ENCODE measurements at regions not wholly inside any gene's neighbourhood (a gene's known extent, or its start where the extent isn't known, plus 50 kb on each side); places are given as distances from the start of the nearest gene placed in this dataset.

DNA sequence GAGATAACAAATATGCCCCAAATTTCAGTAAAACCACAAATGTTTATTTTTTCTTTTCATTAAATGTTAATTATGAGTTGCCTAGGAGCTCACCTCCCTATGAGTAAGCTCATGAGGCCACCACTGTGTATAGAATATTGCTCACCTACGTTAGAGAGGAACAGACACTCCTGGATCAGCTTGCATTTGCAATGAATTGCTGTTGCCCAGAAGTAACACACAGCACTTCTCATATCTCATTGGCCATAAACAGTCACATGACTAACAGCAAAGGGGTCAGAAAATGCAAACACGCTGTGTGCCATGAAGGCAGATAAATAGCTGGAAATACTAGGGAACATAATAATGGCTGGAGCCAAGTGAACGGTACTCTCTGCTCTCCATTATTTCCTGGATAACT, 89.0 kb upstream of the GALNT5 start:
- Histone ChIP-seq H3K4me1 (ENCODE audit: control insufficient read depth, insufficient read depth, low read length, poor library complexity, severe bottlenecking) (no peaks in the 10 kb centered on the region), H3K27ac (ENCODE audit: low read depth, low read length, severe bottlenecking) (no peak overlapping the region), H3K4me3 (ENCODE audit: extremely low read depth, insufficient read depth, low read length, poor library complexity, severe bottlenecking) (no peak overlapping the region), H3K36me3 (ENCODE audit: control insufficient read depth, insufficient read depth, low read length) (no peaks in the 10 kb centered on the region), H3K9me3 (ENCODE audit: control insufficient read depth, low read length) (peaks cover 5% of the 10 kb centered on the region)
- 80 to 100% methylated on average over 1 of the region's 3 CpGs for WGBS, 2 experiments (ENCODE audit: insufficient coverage in 2 of 2)

DNA sequence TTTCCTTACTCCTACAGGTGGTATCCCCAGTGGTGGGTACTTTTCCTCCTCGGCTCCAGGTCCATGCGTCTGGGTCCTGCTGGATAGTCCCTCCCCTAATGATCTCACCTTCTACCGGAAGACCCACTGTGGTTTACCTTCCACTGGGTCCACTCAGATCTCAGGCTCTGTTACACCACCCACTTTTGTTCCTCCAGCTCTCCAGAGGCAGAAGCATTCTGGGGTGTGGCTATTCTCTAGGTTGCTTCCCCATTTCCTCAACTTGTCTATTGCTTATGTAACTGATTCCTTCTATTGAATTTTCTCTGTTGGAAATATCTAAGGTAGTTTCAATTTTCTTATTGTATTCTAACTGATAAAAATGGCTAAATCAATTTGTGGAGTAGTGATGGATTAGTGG, 87.6 kb upstream of the GALNT5 start:
- Histone ChIP-seq H3K36me3 (ENCODE audit: control insufficient read depth, insufficient read depth, low read length) (no peaks in the 10 kb centered on the region), H3K4me3 (ENCODE audit: extremely low read depth, insufficient read depth, low read length, poor library complexity, severe bottlenecking) (no peak overlapping the region), H3K27ac (ENCODE audit: low read depth, low read length, severe bottlenecking) (no peak overlapping the region), H3K9me3 (ENCODE audit: control insufficient read depth, low read length) (peaks cover 2% of the 10 kb centered on the region), H3K4me1 (ENCODE audit: control insufficient read depth, insufficient read depth, low read length, poor library complexity, severe bottlenecking) (no peaks in the 10 kb centered on the region)
- 100% methylated on average over 1 of the region's 3 CpGs; no CpG with 5 or more reads in 1 of the 2 experiments for WGBS, 2 experiments (ENCODE audit: insufficient coverage in 2 of 2)

DNA sequence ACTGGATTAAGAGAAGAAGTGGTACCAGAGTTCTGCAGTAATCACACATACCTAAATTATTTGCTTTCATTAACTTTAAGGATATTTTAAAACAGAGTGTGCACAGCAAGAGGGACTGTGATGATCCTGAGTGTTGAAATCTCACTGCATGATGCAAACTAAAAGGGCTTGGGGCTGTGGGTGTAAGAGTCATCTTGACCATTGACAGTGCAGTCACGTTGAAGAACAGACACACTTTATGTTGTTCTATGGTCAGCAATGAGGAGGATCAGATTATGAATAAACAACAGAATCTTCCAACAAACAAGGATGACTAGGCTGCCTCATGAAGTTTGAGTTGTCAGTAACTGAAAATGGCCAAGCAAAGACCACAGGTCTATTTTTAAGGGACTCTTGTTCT, 87.2 kb upstream of the GALNT5 start:
- Histone ChIP-seq H3K27ac (ENCODE audit: low read depth, low read length, severe bottlenecking) (no peak overlapping the region), H3K36me3 (ENCODE audit: control insufficient read depth, insufficient read depth, low read length) (no peaks in the 10 kb centered on the region), H3K9me3 (ENCODE audit: control insufficient read depth, low read length) (no peaks in the 10 kb centered on the region), H3K4me3 (ENCODE audit: extremely low read depth, insufficient read depth, low read length, poor library complexity, severe bottlenecking) (no peak overlapping the region), H3K4me1 (ENCODE audit: control insufficient read depth, insufficient read depth, low read length, poor library complexity, severe bottlenecking) (no peaks in the 10 kb centered on the region)
- WGBS, 2 experiments (ENCODE audit: insufficient coverage in 2 of 2): 57% methylated on average over 1 of the region's 1 CpG; no CpG with 5 or more reads in 1 of the 2 experiments

- Histone ChIP-seq H3K36me3 (ENCODE audit: control insufficient read depth, insufficient read depth, low read length) (no peaks in the 10 kb centered on the region), H3K27ac (ENCODE audit: low read depth, low read length, severe bottlenecking) (no peak overlapping the region), H3K4me3 (ENCODE audit: extremely low read depth, insufficient read depth, low read length, poor library complexity, severe bottlenecking) (no peak overlapping the region), H3K4me1 (ENCODE audit: control insufficient read depth, insufficient read depth, low read length, poor library complexity, severe bottlenecking) (no peaks in the 10 kb centered on the region), H3K9me3 (ENCODE audit: control insufficient read depth, low read length) (no peaks in the 10 kb centered on the region)
Observed at GRCh38 chr2:157172239-157172638, 85.3 kb upstream of the GALNT5 start.

GRCh38 chr2:157172866-157173578, 84.5 kb upstream of the GALNT5 start:
- 100% methylated on average over 1 of the region's 3 CpGs; no CpG with 5 or more reads in 1 of the 2 experiments for WGBS, 2 experiments (ENCODE audit: insufficient coverage in 2 of 2)
- Histone ChIP-seq H3K36me3 (ENCODE audit: control insufficient read depth, insufficient read depth, low read length) (no peaks in the 10 kb centered on the region), H3K27ac (ENCODE audit: low read depth, low read length, severe bottlenecking) (no peak overlapping the region), H3K9me3 (ENCODE audit: control insufficient read depth, low read length) (no peaks in the 10 kb centered on the region), H3K4me1 (ENCODE audit: control insufficient read depth, insufficient read depth, low read length, poor library complexity, severe bottlenecking) (no peaks in the 10 kb centered on the region), H3K4me3 (ENCODE audit: extremely low read depth, insufficient read depth, low read length, poor library complexity, severe bottlenecking) (no peak overlapping the region)

DNA sequence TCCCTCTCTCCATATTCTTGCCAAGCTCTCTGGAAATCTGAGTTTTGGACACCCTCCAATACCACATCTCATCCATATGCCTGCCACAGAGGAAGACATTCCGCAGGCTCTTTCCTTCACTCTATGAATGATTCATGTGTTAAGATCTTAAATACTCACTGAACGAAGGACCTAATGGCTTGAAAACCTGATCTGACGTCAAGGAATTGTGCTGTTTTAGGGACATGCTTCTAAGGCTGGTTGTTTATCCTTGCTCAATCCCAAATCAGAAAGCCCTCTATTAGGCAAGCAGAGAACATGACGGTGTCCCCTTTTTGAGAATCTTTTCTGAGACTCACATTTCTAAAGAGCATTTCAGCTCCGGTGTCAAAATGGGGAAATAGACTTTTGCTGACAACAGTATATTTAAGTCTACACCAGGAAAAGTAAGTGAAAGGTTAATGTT, 83.7 kb upstream of the GALNT5 start:
- no peaks in the 10 kb centered on the region for H3K9me3 ChIP-seq (ENCODE audit: control insufficient read depth, low read length)
- H3K4me1 ChIP-seq (ENCODE audit: control insufficient read depth, insufficient read depth, low read length, poor library complexity, severe bottlenecking): no peaks in the 10 kb centered on the region
- WGBS, 2 experiments (ENCODE audit: insufficient coverage in 2 of 2): 100% methylated on average over 2 of the region's 5 CpGs; no CpG with 5 or more reads in 1 of the 2 experiments
- H3K4me3 ChIP-seq (ENCODE audit: extremely low read depth, insufficient read depth, low read length, poor library complexity, severe bottlenecking): no peak overlapping the region
- no peaks in the 10 kb centered on the region for H3K36me3 ChIP-seq (ENCODE audit: control insufficient read depth, insufficient read depth, low read length)
- no peak overlapping the region for H3K27ac ChIP-seq (ENCODE audit: low read depth, low read length, severe bottlenecking)

DNA sequence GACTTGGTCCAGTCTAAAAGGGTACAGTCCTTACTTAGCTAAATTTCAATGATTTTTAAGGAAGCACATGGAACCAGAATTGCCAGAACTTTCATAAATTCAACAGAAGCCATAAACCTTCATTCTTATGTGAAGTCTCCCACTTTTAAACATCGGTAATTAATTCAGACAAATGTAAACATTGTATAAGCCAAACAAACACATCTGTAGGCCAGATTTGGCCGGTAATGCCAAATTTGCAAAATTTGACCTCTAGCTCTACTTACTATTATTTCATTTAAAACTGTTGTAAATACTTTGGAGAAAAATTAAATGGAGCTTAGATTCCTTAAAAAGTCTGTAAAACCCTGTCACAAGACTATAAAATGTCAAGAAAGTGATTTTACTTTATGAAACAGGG, 83.2 kb upstream of the GALNT5 start:
- no peaks in the 10 kb centered on the region for H3K36me3 ChIP-seq (ENCODE audit: control insufficient read depth, insufficient read depth, low read length)
- H3K9me3 ChIP-seq (ENCODE audit: control insufficient read depth, low read length): no peaks in the 10 kb centered on the region
- H3K27ac ChIP-seq (ENCODE audit: low read depth, low read length, severe bottlenecking): no peak overlapping the region
- no peak overlapping the region for H3K4me3 ChIP-seq (ENCODE audit: extremely low read depth, insufficient read depth, low read length, poor library complexity, severe bottlenecking)
- no peaks in the 10 kb centered on the region for H3K4me1 ChIP-seq (ENCODE audit: control insufficient read depth, insufficient read depth, low read length, poor library complexity, severe bottlenecking)
- WGBS, 2 experiments (ENCODE audit: insufficient coverage in 2 of 2): 83% methylated on average over 1 of the region's 2 CpGs; no CpG with 5 or more reads in 1 of the 2 experiments

DNA sequence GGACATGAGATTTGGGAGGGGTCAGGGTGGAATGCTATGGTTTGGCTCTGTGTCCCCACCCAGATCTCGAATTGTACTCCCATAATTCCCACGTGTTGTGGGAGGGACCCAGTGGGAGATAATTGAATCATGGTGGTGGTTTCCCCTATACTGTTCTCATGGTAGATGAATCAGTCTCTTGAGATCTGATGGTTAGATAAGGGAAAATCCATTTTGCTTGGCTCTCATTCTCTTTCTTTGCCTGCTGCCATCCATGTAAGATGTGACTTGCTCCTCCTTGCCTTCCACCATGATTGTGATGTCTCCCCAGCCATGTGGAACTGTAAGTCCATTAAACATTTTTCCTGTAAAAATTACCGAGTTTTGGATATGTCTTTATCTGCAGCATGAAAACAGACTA, 80.9 kb upstream of the GALNT5 start:
- Histone ChIP-seq H3K36me3 (ENCODE audit: control insufficient read depth, insufficient read depth, low read length) (no peaks in the 10 kb centered on the region), H3K27ac (ENCODE audit: low read depth, low read length, severe bottlenecking) (no peak overlapping the region), H3K4me3 (ENCODE audit: extremely low read depth, insufficient read depth, low read length, poor library complexity, severe bottlenecking) (no peak overlapping the region), H3K4me1 (ENCODE audit: control insufficient read depth, insufficient read depth, low read length, poor library complexity, severe bottlenecking) (no peaks in the 10 kb centered on the region), H3K9me3 (ENCODE audit: control insufficient read depth, low read length) (no peaks in the 10 kb centered on the region)
- WGBS, 2 experiments (ENCODE audit: insufficient coverage in 2 of 2): 86% methylated on average over 1 of the region's 3 CpGs; no CpG with 5 or more reads in 1 of the 2 experiments

- H3K36me3 ChIP-seq (ENCODE audit: control insufficient read depth, insufficient read depth, low read length): no peaks in the 10 kb centered on the region
- H3K27ac ChIP-seq (ENCODE audit: low read depth, low read length, severe bottlenecking): no peak overlapping the region
- H3K4me3 ChIP-seq (ENCODE audit: extremely low read depth, insufficient read depth, low read length, poor library complexity, severe bottlenecking): no peak overlapping the region
- peaks cover 7% of the 10 kb centered on the region for H3K4me1 ChIP-seq (ENCODE audit: control insufficient read depth, insufficient read depth, low read length, poor library complexity, severe bottlenecking)
- H3K9me3 ChIP-seq (ENCODE audit: control insufficient read depth, low read length): no peaks in the 10 kb centered on the region
Observed at GRCh38 chr2:157178874-157179273, 78.6 kb upstream of the GALNT5 start.

DNA sequence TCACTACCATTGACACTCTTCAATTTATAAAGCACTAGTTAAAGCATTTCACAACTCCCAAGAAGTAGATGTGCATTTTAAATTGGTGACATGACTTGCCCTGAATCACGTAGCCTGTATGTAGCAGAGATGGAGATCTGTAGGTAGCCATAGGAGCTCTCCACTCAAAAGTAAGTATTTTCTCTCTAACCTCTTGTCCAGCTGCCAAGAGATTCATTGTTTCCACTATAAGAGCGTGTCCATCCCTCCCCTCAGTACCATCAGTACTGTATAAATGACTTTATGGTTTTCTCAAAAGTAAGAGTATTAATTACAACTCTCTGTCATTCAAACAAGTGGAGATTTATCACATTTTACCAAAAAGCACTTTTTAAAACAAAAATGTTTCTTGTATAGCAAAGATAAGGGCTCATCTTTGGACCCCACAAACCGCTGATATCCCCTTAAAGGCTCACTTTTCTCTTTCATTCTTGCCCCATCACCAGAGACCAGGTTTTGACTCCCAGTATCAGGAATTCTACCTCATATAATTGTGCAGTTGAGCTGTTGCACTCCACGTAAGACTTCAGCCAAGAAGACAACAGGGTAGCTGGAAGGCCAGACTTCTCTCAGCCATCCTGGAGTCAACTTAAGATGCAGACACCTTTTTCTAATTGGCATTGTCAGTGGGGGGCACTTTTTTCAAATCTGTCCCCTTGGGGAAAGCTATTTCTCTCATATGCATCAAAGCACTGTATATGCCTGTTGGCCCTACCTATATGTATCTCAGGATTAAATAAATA, 78.0 kb upstream of the GALNT5 start:
- Histone ChIP-seq H3K9me3 (ENCODE audit: control insufficient read depth, low read length) (no peaks in the 10 kb centered on the region), H3K36me3 (ENCODE audit: control insufficient read depth, insufficient read depth, low read length) (no peaks in the 10 kb centered on the region), H3K4me3 (ENCODE audit: extremely low read depth, insufficient read depth, low read length, poor library complexity, severe bottlenecking) (no peak overlapping the region), H3K27ac (ENCODE audit: low read depth, low read length, severe bottlenecking) (no peak overlapping the region), H3K4me1 (ENCODE audit: control insufficient read depth, insufficient read depth, low read length, poor library complexity, severe bottlenecking) (peaks cover 7% of the 10 kb centered on the region)
- WGBS, 2 experiments (ENCODE audit: insufficient coverage in 2 of 2): 90% methylated on average over 2 to 3 of the region's 4 CpGs

DNA sequence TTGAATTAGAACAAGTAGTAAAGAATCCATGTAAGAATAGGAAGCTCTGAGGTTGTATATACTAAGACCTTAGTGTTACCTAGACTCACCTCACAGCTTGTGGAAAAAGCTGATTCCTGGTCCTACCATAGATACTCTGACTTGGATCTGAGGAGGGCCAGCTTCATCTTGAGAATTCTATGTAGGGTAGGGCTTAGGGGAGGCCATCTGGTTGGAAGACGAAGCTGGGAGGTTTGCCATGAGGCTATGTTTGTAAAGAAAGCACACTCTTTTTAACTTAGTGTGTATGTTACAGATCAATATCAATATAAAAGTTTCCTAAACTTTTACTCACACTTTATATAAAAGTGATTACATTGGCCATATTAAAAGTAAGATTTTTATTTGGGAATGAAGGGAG, 77.1 kb upstream of the GALNT5 start:
- Histone ChIP-seq H3K4me3 (ENCODE audit: extremely low read depth, insufficient read depth, low read length, poor library complexity, severe bottlenecking) (no peak overlapping the region), H3K36me3 (ENCODE audit: control insufficient read depth, insufficient read depth, low read length) (no peaks in the 10 kb centered on the region), H3K4me1 (ENCODE audit: control insufficient read depth, insufficient read depth, low read length, poor library complexity, severe bottlenecking) (peaks cover 7% of the 10 kb centered on the region), H3K9me3 (ENCODE audit: control insufficient read depth, low read length) (no peaks in the 10 kb centered on the region), H3K27ac (ENCODE audit: low read depth, low read length, severe bottlenecking) (no peak overlapping the region)
- no CpG with 5 or more reads among the region's 1 CpG for WGBS, 2 experiments (ENCODE audit: insufficient coverage in 2 of 2)

All from mesodermal cell (in vitro differentiated cells).